ENCODE measurements at regions not wholly inside any gene's neighbourhood (a gene's known extent, or its start where the extent isn't known, plus 50 kb on each side); places are given as distances from the start of the nearest gene placed in this dataset.

GRCh38 chr6:166766769-166767168, 139.7 kb upstream of the RPS6KA2 start:
- intact Hi-C loops (cut with micrococcal nuclease; ENCODE audit: unreplicated experiment), result no loop called here
- no TSS peak for BruUV-seq (replicated peaks)
- no peak for DNase-seq
- no peak for TF ChIP-seq CTCF (IDR thresholded peaks at IDR 0.05; ENCODE audit: unreplicated experiment)
- Mint-ChIP-seq H3K27me3 (ENCODE audit: unreplicated experiment) (peaks cover 4% of the 10 kb centered on the region), H3K36me3 (ENCODE audit: insufficient read depth, unreplicated experiment) (no peaks in the 10 kb centered on the region), H3K4me1 (ENCODE audit: low read depth, unreplicated experiment) (no peaks in the 10 kb centered on the region), H3K4me3 (ENCODE audit: low read depth, unreplicated experiment) (no peak overlapping the region), H3K9me3 (ENCODE audit: low read depth, unreplicated experiment) (no peaks in the 10 kb centered on the region), H3K27ac (ENCODE audit: unreplicated experiment) (no peak overlapping the region)
- CTCF ChIA-PET, result no interaction called here

DNA sequence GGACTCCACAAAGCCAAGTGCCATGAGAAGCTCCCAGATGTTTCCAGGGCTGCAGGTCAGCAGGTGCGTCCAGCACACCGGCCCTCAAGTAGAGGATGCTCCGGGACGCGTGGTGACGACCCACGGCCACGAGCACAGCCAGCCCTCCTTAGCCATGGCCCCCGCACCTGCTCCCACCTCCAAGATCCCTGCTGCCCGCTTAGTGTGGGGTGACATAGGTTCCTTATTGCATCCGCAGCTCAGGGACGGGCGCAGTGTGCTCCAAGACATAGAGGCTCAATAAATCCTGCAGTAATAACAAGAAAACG, 138.1 kb upstream of the RPS6KA2 start:
- CTCF ChIA-PET, result no interaction called here
- H3K9me3 Mint-ChIP-seq (ENCODE audit: low read depth, unreplicated experiment), result no peaks in the 10 kb centered on the region
- peaks cover 4% of the 10 kb centered on the region for H3K27me3 Mint-ChIP-seq (ENCODE audit: unreplicated experiment)
- H3K36me3 Mint-ChIP-seq (ENCODE audit: insufficient read depth, unreplicated experiment), result no peaks in the 10 kb centered on the region
- no peak overlapping the region for H3K4me3 Mint-ChIP-seq (ENCODE audit: low read depth, unreplicated experiment)
- intact Hi-C loops (cut with micrococcal nuclease; ENCODE audit: unreplicated experiment), result no loop called here
- BruUV-seq (replicated peaks), result no TSS peak
- no peak for TF ChIP-seq CTCF (IDR thresholded peaks at IDR 0.05; ENCODE audit: unreplicated experiment)
- H3K4me1 Mint-ChIP-seq (ENCODE audit: low read depth, unreplicated experiment), result no peaks in the 10 kb centered on the region
- no peak overlapping the region for H3K27ac Mint-ChIP-seq (ENCODE audit: unreplicated experiment)
- DNase-seq, result no peak

GRCh38 chr6:166764473-166765233, 137.6 kb upstream of the RPS6KA2 start:
- no peaks in the 10 kb centered on the region for H3K4me1 Mint-ChIP-seq (ENCODE audit: low read depth, unreplicated experiment)
- H3K27ac Mint-ChIP-seq (ENCODE audit: unreplicated experiment), result no peak overlapping the region
- TF ChIP-seq CTCF (IDR thresholded peaks at IDR 0.05; ENCODE audit: unreplicated experiment), result no peak
- H3K27me3 Mint-ChIP-seq (ENCODE audit: unreplicated experiment), result peaks cover 9% of the 10 kb centered on the region
- intact Hi-C loops (cut with micrococcal nuclease; ENCODE audit: unreplicated experiment), result no loop called here
- no peaks in the 10 kb centered on the region for H3K36me3 Mint-ChIP-seq (ENCODE audit: insufficient read depth, unreplicated experiment)
- CTCF ChIA-PET, result no interaction called here
- BruUV-seq (replicated peaks), result no TSS peak
- H3K4me3 Mint-ChIP-seq (ENCODE audit: low read depth, unreplicated experiment), result no peak overlapping the region
- H3K9me3 Mint-ChIP-seq (ENCODE audit: low read depth, unreplicated experiment), result no peaks in the 10 kb centered on the region
- DNase-seq, result no peak

GRCh38 chr6:166763606-166764472, 136.8 kb upstream of the RPS6KA2 start:
- Mint-ChIP-seq H3K36me3 (ENCODE audit: insufficient read depth, unreplicated experiment) (no peaks in the 10 kb centered on the region), H3K9me3 (ENCODE audit: low read depth, unreplicated experiment) (no peaks in the 10 kb centered on the region), H3K4me3 (ENCODE audit: low read depth, unreplicated experiment) (no peak overlapping the region), H3K27me3 (ENCODE audit: unreplicated experiment) (peaks cover 17% of the 10 kb centered on the region), H3K4me1 (ENCODE audit: low read depth, unreplicated experiment) (no peaks in the 10 kb centered on the region), H3K27ac (ENCODE audit: unreplicated experiment) (no peak overlapping the region)
- DNase-seq, result no peak
- no TSS peak for BruUV-seq (replicated peaks)
- intact Hi-C loops (cut with micrococcal nuclease; ENCODE audit: unreplicated experiment), result no loop called here
- TF ChIP-seq CTCF (IDR thresholded peaks at IDR 0.05; ENCODE audit: unreplicated experiment), result no peak
- CTCF ChIA-PET, result no interaction called here

All from Calu3 (cell line).